8988T (cell line): ENCODE measurements at regions not wholly inside any gene's neighbourhood (a gene's known extent, or its start where the extent isn't known, plus 50 kb on each side); places are given as distances from the start of the nearest gene placed in this dataset.
"Not testable (repeated sequence)": the region's sequence is repeated elsewhere in the genome, so short reads cannot be mapped to it uniquely, and the experiment has no call there.

Experiments
- DNase-seq: peaks from one replicate; pipeline ENCODE4 v3.0.0; 2011

DNA sequence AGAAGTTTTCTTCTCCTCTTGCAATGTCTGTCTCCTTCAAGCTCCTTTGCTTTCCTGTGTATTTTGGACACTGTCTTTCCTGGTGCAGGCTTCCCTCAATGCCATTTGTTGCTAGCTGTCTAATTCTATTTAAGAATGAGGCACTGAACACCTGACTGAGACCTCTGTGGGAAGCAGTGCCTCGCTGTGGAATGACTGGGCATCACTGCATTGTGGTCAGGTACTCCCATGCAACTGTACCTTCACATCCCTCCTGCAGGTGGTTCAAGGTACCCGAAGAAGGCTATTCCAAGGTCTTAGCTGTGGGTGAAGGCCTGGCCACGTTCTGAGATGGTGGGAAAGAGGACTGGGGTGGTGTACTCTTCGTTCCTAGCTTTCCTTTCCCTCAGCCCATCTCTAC is 152.8 kb upstream of the CTAGE1 start:
- no peak for DNase-seq

DNA sequence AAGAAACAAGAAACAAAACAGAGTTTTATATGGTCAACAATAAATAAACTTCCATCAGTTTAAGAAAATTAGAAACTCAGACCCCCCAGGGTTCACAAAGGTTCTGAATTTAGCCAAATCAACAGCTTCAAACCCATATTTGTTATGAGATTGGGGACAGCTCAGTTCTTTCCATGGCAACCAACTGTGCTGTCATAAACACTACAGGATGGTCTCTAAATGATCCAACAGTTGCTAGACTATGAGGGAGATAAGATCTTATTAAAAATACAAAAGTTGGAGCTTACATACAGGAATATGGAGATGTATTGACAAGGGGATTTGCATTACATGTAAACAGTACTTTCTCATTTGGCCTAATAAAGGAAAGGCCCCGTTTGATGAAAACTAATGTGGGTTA is 154.6 kb upstream of the CTAGE1 start:
- DNase-seq: no peak

DNA sequence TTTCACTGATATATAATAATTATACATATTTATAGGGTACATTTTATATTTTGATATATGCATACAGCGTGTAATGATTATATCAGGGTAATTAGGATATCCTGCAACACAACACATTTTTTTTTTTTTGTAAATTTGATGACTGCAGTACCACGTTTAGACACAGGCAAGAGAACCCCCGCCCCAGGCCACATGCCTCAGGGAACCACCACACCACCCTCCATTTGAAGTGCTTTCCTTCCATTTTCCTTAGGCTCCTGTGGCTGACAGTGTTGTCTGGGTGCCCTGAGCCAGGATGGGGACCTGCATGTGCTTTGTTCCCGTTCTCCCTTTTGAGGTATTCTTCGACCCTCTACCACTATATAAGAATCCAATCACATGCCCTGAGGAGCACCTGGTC is 161.6 kb upstream of the CTAGE1 start:
- DNase-seq: no peak

DNA sequence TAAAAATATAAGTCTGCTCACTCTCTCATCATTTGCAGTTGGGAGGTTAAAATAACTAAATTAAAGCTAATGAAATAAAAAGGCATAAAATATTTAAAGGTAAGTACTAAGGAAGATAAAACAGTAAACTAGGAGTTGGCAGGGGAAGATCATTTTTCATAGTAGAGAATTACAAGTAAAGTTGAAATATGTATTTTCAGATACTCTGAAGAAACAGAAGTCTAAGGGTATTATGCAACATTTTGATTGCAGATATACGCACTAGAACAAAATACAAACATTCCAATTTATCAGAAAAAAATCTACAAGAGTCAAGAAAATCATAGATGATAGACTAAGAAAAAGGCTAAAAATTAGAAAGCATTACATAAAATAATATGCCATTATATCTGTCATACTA is 167.6 kb upstream of the CTAGE1 start:
- no peak for DNase-seq

DNA sequence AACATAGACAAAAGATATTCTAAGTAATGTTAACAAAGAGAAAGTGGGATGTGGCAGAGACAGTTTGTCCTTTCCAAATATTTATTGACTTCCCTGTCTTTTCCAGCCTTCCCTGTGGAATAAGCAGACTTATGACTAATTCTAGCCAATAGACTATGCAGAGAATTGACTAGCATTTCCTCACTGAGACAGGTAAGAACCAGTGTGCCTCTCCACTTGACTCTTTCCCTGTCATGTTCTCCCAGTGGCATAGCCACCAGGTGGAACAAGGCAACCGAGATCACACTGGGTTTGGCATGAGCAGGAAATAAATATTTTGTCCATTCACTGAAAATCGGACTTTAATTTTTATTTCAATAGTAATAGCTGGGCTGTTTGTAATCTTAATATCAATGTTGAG is 168.1 kb upstream of the CTAGE1 start:
- no peak for DNase-seq

DNA sequence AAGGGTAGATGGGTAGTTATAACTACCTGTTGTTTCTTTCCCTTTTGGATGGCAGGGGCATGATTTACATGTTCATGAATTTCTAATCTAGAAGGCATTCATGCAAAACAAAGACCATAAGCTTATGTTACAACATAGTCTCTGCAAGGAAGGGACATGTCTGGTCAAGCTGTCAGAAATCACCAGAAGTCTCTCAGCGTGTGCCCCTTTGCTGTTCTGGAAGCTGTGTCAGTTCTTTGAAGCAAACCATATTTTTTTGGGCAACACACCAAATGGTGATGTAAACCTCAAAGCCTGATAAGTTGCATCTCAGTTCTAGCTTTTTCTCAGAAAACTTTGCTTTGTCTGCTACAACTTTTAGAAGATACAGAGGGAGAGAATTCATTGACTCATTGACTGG is 173.5 kb upstream of the CTAGE1 start:
- no peak for DNase-seq

DNA sequence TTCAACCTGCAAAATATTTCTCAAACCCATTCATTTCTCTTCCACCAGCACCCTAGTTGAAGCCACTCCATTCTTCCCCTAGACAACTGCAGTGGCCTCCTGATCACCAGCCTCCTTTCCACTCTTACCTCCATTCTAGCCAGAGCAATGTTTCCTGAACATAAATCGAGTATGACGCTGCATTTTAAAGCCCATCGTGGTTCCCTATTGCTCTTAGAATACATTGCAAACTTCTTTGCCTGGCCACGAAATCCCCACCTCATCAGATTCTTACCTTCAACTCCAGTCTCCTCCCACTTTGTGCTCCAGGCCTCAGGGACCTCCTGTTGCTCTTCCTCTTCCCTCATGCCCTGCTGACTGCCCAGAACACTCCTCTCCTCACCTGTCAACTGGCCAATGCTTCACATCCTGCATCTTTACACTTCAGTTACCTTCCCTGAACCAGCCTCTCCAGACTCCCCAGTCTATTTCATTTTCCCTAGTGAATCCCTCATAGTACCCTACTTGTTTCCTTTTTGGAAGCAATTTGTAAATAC is 176.5 kb upstream of the CTAGE1 start:
- DNase-seq: no peak

DNA sequence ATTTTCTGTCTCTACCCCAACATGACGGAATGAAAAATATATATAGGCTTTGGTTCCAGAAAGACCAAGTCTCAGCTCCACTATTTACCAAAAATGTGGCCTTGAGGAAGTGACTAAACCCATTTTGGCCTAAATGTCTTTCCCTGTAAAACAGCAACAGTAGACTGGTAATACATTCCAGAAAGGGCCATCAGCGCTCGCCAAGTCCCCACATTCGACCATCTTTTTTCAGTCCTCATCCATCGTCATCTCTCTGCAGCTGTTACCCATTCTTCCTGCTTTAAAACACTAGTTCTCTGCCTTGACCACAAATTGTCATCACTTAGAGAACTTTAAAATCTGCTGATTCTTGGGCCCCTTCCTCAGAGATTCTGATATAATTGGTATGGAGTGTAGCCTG is 183.8 kb upstream of the CTAGE1 start:
- DNase-seq: no peak

DNA sequence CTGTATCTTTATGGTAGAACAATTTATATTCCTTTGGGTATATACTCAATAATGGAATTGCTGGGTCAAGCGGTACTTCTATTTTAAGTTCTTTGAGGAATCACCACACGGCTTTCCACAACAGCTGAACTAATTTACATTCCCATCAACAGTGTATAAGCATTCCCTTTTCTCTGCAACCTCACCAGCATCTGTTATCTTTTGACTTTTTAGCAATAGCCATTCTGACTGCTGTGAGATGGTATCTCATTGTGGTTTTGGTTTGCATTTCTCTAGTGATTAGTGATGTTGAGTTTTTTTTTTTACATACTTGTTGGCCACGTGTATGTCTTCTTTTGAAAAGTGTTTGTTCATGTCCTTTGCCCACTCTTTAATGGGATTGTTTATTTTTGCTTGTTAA is 184.7 kb upstream of the CTAGE1 start:
- DNase-seq: not testable (repeated sequence)

DNA sequence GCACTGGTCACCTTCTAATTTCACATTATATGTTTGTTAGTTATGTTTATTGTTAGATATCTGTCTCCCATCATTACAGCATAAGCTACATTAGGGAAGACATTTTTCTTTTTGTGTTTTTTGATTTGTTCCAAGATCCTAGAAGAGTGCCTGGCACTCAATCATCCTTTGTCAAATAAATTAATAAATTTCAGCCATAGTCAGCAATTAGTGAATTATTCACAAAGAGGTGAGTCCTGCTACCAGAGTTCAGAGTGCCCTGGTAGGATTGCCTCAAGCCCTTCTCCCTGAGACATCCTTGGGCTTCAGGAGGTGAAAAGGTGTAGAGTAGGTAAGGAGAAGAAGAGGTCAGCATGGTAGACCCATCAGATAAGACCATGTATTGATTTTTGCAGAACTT is 186.2 kb upstream of the CTAGE1 start:
- no peak for DNase-seq

DNA sequence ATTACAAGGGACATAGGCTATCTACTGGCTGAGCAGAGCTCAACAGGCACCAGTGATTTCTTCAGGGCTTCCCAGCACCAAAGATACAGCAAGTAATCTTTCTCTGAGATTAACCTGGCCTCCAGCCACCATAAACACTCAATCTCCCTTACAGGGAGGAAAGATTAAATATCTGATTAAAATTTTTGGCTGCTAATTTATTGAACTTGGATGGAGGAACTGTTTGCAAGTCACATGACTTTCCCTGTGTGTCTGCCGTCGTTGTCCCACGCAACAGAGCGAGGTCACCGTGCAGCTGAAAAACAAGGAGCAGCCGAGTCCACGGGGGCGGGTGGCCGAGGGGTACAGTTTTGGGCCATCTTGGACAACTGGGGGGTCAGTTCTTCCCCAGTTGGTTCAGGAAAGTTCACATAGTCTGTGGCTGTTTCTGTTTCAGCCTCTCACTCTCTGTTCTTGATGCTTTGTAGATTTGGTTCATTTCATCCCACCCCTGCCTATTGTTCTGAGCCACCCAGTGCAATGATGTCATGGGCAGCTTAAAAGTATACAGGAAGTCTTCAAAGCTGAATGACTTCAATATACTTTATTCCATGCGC is 186.8 kb upstream of the CTAGE1 start:
- DNase-seq: no peak

DNA sequence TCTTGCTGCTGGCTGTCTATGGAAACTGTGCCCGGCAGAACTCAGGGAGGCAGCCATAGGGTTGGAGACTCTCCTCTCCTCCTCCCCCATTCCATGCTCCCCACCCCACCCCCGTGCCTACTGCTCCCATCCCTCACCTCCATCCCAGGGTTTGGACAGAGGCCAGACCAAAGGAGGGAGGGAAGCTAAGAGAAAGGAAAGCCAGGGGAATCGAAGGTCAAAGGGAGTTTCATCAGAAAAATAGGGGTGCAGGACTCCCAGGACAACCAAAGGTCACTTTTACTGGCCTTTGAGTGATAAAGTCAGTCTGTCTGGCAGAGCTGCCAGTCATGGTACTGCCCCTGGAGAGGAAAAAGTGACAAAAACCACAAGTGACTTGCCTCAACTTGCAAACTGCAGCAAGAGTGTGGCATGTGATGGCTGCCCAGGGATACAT is 187.3 kb upstream of the CTAGE1 start:
- DNase-seq: no peak

DNA sequence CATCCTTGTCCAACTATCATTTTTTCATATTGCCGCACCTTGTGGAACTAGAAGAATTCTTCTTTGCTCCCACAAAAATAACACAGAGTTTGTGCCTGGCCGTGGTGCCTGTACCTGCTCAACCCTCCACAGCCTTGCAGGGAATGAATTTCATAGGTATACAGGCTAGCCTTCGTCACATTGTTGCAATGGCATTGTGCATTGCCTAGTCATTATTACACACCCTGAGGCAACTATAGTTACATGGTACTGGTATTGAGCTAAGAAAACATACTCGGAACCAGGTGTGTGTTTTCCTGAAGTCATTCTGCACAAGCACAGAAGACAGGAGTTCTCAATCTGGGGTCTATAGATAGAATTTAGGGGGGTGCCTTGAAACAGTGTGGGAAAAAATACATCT is 188.0 kb upstream of the CTAGE1 start:
- no peak for DNase-seq

DNA sequence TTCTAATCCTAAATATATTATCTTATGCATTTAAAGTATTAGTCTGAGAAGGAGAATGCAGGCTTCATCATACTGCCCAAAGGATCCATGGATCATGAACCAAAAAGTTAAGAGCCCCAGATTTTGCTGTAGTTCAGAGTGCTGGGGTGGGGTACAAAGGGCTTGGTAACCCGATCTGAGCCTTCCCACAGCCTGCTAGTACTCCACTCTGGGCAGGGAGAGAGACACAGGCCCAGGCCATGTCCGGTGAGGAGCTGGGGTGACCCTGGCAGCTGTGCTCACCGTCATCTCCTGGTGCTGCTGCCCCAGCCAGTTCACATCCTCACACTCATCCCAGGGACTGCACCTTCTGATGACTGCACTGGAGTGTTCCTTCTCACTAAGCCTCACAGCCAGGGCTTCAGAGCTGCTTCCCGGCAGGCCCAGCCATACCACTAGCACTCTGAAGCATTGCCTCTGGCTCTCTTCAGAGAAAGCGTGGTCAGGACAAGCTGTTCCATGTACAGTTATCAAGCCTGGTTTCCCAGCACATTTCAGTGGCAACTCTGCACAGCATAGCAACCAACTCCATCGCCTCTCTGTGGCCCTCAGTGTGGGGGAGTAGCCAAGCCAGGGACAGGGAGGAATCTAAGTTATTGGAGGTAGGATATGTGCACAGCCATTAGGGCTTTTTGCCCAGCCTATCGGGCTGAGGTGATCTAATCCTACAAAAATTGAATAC is 189.0 kb upstream of the CTAGE1 start:
- DNase-seq: no peak

DNA sequence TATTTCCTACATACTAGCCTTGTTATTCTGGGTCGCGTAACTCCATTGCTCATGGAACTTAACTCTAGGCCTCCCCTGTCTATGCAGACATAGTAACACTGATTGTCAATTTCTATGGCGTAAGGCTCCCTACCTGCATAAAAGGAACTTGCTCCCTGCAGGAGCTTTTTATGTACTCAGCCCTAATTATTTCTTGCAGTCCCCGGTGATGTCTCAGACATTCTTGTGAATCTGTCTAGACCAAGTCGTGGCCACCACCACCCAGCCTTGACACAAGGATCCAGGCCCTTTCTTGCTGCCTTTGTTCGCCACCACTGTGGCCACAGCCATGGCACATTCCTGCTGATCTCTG is 189.5 kb upstream of the CTAGE1 start:
- DNase-seq: no peak

DNA sequence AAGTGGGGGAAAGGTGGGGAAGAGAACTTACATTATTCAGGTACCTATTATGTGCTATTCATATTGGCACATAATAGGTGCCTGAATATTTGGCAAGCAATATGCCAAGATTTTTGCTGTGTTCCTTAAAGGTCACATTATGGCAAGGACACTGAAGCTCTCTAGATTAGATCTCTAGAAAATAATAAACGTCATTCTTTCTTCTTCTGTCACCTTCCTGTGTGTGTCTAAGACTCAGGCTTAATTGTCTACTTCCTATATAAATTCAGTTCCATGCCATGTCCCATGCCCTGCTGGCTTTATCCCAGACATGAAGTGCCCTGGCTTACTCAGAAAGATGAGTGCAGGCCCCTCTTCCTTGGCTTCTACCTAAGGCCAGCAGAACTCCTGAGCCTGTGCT is 191.1 kb upstream of the CTAGE1 start:
- DNase-seq: no peak

DNA sequence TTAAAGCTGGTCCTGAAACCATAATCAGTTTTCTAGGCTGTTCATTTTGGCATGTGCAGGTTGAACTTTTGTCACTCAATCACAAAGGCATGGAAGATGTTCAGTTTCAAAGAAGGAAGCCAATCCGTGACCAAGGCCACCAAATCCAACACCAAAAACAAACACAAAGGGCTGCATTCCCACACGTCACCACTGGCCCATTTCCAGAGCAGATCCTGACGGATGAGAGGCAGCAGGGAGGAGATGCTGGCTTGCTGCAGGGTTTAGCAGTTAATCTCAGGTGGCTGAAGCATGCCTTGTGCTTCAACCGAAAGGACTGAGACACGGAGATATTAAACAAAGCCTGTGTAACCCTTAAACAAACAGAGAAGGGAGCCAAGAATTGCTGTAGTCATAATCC is 191.9 kb upstream of the CTAGE1 start:
- no peak for DNase-seq

DNA sequence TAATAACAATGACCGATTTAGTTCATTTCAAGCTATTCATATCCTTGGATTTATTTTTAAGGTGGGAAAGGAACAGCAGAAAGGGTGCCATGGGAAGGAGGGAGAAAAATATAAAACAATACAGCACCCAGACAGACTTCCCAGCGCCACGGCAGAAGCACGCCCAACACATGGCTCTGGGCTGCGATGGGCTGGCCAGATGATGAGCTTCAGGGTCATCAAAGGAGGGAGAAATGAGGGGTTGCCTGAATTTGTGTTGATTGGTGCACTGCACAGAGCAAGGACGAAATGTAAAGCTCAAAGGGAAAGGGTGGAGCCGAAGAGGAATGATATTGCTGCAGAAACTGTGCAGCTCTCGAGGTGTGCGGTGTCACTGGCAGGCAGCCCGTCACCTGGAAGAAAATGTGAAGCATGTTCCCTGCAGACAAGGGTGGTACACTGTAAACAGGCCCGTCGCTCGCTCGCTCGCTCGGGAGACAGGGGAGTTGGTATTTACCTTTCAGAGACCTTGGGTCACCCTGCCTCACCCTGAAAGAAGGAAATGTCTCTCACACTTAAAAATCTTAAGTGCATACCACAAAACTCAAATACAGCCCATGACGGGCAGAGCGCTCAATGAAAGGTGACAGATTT is 195.5 kb upstream of the CTAGE1 start:
- DNase-seq: no peak

DNA sequence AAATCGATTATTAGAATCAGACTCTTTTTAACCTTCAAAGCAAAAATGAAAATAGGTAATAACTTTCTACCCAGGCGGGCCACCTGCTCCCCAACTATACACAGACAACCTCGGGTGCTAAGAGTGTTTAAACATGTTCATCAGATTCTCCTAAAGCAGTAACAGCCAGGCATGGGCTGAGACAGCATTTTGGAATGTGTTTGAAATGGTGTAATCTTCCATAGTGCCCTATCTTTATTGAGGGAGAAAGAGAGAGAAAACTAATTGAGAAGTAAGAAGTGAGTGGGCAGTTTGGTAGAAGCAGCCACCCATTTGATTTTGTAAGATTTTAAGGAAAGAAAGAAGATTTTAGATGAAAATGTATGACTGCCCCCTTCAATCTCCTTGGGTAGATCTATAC is 196.1 kb upstream of the CTAGE1 start:
- no peak for DNase-seq

DNA sequence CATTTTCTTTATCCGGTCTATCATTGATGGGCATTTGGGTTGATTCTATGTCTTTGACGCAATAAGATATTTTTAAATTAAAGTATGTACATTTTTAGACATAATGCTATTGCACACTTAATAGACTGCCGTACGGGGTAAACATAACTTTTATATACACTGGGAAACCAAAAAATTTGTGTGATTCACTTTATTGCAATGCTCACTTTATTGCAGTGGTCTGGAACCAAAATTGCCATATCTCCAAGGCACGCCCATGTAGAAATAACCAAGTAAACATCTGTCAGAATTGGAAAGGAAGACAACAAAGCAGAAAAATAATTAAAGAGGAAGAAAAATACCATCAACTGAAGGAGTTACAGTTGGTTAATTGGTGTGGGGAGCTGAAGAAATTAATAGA is 205.8 kb upstream of the CTAGE1 start:
- no peak for DNase-seq

DNA sequence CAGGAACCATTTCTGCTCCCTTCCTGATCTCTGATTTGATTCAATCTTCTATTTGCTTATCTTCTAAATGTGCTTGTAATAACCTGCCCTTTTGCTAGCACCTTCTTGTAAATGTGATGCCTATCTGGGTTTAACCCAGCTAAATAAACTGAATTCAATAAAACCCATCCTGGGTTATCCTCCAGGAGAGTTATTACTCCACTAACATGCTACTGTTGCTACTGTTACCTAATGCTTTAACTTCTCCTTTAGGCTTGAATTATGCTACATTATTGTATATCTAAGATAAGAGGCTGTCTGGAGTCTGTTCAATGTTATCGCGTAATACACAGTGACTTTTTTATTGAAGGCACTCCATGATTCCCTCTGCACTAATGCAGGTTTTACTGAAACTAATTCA is 206.5 kb upstream of the CTAGE1 start:
- DNase-seq: no peak

DNA sequence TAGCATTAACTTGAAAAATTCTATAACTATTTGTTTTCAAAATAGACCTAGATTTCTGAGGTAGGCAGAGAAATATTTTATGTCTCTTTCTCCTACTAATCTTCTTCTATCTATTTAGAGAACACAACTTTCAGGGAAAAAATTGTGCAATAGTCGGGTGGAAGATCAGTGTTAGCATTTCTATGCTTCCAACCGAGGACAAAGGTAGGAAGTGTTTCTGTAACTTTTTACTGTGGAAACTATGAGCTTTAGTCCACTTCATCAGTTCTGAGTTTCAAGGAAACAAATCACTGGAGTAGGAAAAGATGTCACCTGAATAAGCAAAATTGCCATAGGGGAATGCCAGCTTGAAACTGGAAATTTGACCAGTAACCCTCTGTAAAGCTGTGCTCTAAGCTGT is 207.7 kb upstream of the CTAGE1 start:
- DNase-seq: no peak

DNA sequence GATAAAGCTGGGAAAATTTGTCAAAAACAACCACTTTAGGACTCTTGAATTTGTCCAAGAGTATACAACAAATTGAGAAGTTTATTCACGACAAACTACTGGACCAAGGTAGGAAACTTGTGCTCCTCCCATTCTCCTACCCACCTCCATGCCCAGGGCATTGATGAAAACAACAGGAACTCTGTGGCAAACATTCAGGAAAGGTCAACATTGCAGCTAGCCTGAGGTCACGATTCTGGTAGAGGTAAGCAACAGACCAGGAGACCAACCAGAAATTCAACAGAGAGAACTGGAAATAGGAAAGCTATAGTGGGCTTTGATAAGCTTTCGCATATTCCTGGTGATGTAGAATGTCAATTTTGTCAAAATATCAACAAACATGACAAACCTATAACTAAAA is 209.1 kb upstream of the CTAGE1 start:
- no peak for DNase-seq

DNA sequence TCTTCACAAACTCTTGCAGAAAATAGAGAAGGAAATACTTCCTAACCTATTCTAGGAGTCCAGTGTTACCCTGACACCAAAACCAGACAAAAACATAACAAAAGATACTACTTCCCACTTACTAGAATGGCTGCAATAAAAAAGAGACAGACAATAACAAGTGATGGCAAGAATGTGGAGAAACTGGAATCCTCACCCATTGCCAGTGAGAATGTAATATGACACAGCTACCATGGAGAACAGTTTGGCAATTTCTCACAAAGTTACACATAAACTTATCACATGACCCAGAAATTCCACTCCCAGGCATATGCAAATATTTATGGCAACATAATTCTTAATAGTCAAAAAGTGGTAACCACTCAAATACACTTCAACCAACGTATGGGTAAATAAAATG is 209.8 kb upstream of the CTAGE1 start:
- no peak for DNase-seq
